NCI-H1436 (cell line): ENCODE measurements at regions not wholly inside any gene's neighbourhood (a gene's known extent, or its start where the extent isn't known, plus 50 kb on each side); places are given as distances from the start of the nearest gene placed in this dataset.
A peak's percentile ranks its signal among the peaks of the same experiment; 100 is the strongest.
"Not testable (repeated sequence)": the region's sequence is repeated elsewhere in the genome, so short reads cannot be mapped to it uniquely, and the experiment has no call there.

Experiments
- DNase-seq: peaks from one replicate; lab custom pipeline; 2025; lab: John Stamatoyannopoulos, UW

DNA sequence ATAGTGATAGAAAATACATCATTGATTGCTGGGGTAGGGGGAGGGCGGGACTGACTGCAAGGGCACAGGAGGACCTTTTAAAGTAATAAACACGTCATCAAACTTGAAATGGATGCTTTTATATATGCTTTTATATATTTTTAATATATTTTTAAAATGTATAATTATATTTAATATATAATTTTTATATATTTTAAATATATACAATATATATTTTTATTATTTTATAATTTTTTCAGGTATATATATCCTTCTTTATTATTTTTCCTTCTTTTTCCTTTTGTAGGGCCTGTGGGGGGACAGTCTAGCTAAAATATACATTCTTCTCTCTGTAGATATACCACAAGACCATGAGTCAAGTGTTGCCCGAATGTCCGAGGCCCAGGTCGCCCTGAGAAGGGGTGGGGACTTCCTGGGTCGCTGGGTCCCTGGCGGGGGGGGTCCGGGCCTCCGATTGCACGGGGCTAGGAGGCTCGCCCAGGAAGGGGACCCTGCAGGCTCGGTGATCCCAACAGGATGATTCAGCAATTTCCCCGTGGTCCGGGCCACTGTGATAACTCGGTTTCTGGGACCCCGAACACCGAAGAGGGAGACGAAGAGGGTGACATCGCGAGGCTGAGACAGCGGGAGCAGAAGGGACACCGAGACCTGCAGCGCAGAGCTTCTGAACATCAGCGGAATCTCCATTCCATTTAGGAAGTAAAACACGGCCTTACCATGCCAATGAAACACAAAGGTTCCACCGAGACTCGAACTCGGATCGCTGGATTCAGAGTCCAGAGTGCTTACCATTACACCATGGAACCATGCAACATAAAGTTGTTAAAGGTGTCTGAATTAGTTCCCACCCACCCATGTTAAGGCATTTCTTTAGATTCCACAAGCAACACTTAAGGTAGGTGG, 112.5 kb upstream of the NBPF11 start:
- no peak for DNase-seq

DNA sequence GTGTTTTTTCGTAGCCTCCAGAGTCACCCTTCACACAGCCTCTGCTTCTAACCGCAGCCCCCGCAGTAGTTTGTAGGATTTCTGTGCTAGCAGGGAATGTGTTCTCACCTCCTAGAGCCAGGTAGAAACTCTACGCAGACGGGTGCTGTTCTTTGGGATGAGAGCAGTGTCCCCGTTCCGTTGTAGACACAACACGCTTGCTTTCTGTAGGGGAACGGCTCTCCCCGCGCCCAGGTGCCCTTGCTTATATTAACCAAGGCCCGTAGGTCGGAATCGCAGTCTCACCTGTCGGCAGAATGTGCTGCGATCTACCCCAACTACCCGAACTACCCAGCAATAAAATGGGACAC, 111.8 kb upstream of the NBPF11 start:
- DNase-seq: no peak

DNA sequence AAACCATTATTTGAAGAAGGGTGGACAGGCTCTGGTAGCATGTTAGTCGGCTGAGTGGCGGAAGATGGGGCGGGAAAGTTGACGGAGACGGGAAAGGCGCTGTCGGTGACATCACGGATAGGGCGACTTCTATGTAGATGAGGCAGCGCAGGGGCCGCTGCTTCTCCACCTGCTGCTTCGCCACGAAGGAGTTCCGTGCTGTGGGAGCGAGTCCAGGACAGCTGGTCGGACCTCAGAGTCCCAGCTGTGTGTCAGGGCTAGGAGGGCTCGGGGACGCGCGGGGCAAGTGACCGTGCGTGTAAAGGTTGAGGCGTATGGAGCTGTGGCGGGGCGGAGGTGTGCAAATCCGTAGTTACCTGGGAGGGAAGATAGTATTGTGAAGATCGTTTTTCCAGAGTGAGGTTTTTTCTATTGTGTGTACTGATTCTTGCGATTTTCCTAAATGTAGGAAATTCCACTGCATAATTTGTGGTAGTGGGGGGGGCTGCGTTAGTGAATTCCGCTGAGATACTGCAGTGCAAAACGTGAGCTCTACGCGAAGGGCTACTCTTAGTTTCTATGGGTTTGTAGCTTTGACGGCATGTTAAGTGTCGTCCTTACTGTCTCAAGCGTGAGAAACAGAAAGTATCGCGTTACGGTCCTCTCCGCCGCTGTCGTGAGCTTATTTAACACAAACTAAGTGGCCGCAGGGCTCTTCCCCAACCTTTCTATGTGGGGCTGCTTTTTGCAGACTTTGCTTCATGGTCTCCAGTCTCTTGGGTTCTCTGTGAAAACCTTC, 111.2 kb upstream of the NBPF11 start:
- DNase-seq: no peak

DNA sequence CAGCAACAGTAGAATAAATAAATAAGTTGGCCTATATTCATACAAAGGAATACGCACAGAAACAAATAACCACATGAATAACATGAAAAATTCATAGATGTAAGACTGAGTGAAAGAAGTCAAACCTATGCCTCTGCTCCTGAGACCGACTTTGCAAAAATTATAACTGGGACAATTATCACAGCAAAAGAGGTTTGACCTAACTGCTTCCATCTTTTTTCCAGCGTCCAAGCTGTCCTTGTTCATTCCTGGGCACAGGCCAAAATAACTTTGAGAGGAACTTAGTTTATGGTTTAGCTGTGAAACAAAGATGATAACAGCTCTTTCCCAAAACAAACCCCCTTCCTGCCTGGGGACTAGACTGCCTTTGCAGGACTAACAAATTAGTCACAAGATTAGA, 109.6 kb upstream of the NBPF11 start:
- not testable (repeated sequence) for DNase-seq

DNA sequence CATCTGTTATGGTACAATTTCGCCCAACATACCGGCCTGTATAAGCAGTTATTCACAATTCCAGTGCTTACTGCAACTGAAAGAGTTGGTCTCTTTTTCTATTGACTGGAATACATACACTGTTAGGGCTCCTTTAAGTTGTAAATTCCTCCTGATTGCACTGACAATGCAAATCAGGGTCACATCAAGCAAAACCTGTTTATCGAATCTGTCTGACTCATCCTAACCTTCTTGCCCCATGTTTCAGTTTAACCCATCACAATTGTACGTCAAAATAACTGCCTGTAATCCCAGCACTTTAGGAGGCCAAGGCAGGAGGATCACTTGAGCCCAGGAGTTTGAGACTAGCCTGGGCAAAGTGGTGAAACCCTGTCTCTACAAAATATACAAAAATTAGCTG, 105.8 kb upstream of the NBPF11 start:
- not testable (repeated sequence) for DNase-seq

DNA sequence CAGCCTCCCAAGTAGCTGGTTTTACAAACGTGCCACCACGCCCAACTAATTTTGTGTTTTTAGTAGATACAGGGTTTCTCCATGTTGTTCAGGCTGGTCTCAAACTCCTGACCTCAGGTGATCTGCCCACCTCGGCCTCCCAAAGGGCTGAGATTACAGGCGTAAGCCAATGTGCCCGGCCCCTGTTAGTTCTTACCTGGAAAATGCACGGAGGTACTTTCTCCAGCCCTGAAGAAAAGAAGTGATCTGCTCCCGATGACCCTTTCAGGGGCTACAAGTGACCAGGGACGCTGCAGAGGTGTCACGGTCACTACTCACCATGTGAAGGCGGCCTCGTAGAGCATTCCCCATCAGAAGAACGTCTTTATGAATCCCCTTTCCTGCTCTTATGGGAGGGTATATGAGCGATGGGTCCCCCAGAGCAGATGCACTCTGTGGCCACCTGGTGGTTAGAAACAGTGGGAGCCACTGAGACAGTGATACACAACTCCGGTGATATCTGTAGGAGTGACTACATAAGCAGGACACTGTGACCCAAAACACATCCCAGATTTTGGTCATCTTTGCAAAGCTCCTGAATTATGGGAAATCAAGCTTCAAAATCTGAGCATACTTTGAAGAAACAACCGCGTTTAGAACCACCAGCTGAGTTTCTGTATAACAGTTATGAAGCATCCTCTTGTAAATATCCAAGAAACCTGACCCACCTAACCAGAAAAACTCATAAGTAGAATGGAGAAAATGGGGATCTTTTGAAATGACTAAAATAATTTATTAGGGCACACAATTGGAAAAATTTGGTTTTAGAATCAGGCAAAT, 102.7 kb upstream of the NBPF11 start:
- DNase-seq: peak; percentile 3

DNA sequence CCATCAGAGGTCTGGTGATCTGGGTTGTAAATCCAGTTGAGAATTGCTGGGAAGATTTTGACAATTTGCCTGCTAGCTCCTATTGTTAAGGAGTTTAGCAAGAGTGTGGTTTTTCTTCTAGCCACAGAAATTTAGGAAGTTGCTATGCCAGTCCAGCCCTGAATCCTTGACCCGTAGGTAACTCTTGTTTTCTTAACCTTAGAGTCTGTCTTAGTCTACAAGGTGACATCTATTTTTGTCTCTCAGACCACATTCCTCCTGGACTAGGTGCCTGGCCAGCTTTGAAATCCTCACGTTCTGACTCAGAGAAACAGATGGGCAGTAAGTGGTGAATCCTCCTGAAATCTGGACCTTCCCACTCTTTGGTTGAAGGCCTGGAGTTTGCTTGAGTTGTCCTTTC, 101.7 kb upstream of the NBPF11 start:
- DNase-seq: not testable (repeated sequence)

DNA sequence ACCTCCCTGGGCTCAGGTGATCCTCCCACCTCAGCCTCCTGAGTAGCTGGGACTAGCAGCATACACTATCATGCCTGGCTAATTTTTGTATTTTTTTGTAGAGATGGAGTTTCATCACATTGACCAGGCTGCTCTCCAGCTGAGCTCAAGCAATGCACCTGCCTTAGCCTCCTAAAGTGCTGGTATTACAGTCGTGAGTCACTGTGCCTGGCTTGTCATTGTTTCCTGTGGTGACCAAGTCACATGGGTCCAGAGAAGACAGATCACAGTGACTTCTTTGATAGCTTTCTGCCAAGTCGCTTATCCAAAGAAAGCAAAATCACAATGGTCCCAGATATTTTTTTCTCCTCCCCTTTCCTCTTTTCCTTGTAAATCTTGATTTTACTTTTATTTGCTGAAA, 96.7 kb upstream of the NBPF11 start:
- not testable (repeated sequence) for DNase-seq

DNA sequence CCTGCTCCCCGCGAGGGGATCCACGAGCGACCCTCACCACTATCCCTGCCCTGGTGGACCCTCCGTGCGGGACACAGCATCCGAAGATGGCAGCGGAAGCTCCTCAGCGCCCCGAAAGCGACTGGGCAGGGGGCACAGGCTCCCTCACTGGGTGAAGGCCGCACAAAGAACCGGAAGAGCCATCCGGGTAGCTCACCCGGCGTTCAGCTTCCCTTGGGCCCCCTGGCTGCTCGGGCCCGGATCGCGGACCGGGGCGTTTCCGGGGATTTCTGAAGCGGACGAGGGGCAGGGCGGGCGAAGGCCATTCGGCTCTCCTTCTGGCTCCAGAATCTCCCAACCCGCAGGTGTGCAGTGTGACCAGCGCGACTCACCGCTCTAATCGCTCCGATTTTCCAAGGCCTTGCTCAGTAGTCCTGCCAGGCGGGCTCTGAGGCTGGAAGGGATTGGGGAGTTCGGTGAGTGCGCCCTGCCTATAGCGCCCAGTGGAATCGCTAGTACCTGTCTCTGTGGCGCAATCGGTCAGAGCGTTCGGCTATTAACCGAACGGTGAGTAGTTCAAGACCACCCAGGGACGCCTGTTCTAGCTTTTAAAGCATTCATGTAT, 94.3 kb upstream of the NBPF11 start:
- DNase-seq: not testable (repeated sequence)

DNA sequence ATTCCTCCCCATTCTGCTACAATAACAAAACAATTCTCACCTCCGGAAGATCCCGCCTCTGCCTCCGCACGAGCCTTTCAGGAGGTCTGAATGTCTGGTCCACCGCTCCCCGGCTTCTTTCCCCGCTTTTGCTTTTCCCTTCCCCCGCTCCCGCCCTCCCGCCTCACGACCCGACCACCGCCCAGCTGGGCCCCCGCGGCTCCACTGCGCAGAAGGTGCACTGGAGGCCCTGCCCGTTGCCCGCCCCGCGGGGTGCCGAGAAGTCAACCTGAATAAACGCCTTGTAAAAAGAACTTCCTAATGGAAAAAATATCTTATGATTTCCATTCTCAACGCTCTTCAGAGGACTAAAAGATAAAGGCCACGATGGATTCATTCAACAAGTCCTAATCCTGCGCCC, 93.8 kb upstream of the NBPF11 start:
- DNase-seq: not testable (repeated sequence)

DNA sequence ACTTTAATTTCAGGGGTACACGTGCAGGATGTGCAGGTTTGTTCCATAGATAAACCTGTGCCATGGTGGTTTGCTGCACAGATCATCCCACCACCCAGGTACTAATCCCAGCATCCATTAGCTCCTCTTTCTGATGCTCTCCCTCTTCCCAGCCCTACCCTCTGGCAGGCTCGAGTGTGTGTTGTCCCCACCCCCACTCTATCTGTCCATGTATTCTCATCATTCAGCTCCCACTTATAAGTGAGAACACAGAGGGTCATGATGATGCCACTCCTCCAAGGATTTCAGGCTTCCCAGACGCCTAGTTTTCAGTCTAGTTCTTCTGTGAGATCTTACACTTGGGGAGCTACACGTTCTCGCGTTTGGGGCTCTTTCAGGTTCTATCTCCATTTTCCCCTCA, 93.4 kb upstream of the NBPF11 start:
- not testable (repeated sequence) for DNase-seq

DNA sequence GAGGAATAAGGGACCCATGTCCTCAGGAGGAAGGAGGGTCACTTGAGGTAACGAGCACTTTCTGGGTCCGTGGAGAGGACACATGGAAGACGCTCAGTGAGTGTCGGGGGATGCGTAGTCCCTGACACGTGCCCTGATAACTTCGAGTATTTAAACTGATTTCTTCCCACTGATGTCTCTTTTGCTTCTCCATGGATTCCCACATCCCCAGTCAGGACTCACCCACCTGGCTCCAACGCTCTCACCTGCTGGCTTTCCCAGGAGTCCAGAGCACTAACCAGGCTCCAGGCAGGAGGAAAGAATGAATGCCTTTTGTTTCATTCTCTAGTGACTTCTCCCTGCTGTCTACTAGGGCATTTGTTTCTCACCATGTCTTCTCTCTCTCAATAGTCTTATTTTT, 81.2 kb upstream of the NBPF11 start:
- DNase-seq: not testable (repeated sequence)

DNA sequence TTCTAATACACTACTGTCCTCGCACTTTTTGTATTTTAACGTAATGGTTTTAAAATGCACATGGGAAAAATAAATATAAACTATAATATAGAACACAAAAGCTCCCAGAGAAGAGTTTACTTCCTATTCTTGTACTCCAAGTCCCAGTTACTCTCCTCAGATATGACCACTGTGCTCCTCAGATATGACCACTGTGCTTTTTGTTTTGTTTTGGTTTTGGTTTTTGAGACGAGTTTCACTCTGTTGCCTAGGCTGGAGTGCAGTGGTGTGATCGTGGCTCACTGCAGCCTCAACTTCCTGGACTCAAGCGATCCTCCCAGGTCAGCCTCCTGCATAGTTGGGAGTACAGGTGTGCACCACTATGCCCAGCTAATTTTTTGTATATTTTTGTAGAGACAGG, 76.8 kb upstream of the NBPF11 start:
- DNase-seq: not testable (repeated sequence)

DNA sequence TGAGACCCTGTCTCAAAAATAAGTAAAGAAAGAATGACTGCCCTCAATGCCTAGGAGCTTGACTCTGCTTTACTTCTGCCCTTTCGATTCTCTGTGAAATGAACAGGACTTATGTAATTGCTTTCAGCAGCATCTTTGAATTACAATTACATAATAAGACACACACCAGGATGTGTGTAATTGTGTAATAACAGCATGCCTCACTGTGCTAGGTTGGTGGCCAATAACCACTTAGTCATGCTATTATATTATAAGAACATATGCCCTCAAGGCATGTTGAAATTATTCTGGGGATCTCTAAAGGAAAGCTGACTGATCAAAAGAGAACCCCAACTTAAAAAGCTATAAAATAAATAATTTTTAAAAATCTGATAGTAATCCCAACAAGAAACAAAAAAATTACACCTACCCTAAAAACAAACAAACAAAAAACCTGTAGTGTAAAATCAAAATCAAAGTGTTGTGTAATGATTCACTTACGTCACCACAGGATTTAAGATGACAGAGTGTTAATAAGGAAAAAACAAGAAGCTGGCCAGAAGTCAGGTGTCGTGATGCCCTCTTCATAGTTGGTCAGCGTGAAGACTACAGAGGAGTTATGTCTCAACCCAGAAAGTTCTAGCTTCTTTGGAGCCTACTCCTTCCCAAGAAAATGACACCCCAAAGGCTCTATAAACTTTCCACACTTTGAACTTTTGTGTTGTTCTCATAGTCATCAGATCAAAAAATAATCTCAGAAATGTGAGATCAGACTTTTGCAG, 70.5 kb upstream of the NBPF11 start:
- DNase-seq: not testable (repeated sequence)

DNA sequence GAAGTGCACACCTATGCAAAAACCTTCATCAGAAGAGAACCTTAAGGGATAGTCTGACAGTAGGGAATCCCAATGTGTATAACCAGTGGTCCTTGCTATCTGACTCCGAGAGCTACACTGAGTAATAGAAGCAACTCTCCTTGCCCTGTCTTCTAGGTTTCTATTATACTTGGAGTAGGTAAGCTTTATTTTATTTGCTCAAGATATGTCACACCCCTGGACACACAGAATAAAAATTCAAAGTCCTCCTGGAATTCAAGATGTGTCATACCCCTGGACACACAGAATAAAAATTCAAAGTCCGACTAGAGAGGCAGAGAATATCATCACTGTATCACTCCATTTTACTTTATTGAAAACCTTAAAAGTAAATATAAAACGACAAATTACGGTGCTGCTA, 69.5 kb upstream of the NBPF11 start:
- not testable (repeated sequence) for DNase-seq

DNA sequence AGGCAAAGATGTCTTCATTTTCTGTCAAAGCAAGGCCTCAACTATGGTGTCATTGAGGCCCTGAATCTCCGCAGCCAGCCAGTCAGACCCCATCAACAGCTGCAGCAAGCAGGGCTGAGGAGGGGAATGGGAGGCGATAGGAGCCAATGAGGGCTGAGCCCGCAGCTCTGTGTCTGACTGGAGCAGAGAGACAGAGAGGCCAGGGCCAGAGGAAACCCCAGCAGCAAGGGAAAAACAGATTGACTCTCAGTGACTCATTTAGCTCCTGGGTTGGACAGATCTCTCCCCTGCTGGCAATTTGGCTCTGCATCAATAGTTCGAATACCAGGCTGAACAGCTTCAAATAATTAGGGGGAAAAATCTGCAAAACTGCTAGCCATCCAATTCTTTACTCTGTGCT, 67.1 kb upstream of the NBPF11 start:
- not testable (repeated sequence) for DNase-seq

DNA sequence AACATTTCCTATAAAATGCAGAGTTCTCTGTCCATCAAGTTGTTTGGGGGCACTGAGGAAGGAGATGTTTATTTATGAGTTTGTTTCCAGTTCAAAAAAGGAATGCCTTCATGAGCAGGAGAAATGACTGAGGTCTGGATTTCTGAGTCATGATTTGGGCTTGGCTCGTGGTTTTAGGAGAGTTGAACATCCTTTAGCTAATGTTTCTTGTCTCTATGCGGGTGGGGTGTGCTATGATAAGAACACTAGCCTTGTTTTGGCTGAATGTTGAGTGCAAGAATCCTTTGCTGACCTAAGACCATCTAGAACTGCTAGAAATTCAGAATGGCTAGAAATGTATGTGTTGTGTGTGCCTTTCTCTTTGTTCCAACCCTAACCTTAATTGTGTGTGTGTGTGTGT, 59.1 kb upstream of the NBPF11 start:
- not testable (repeated sequence) for DNase-seq

DNA sequence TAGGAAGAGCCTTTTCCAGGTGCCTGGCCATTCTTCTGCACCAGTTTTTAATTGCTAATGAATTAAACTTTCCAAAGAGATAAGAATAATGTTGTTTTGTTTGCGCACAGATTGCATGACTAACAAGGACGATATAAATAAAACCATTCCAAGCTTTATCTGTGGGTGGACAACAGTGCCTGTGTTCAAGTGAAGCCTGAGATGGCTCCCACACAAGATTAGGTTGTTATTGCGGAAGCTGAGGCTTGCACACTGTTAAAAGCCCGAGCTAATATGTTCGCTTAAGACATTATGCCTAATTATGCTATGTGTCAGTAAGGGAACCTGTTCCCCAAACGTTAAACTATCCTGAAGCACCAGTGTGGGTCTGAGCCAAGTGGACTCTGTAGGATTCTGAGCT, 58.5 kb upstream of the NBPF11 start:
- DNase-seq: not testable (repeated sequence)

DNA sequence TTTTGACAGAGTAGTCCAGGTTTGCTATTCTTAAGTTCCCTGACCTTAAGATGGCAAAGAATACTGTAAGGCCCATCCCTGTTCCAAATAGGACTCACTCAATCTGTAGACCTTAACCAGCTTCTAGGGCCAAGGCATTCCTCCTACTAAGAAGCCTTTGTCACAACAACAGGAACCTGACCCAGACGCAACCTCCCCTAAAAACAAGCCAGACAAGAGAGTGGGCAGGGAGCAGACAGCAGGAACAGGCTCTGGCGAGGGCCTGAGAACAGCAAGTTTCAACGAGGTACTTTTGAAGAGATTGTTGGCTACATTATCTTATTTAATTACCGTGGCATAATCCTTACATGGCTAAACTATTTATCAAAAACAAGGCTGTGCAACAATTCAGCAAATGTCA, 58.1 kb upstream of the NBPF11 start:
- not testable (repeated sequence) for DNase-seq

DNA sequence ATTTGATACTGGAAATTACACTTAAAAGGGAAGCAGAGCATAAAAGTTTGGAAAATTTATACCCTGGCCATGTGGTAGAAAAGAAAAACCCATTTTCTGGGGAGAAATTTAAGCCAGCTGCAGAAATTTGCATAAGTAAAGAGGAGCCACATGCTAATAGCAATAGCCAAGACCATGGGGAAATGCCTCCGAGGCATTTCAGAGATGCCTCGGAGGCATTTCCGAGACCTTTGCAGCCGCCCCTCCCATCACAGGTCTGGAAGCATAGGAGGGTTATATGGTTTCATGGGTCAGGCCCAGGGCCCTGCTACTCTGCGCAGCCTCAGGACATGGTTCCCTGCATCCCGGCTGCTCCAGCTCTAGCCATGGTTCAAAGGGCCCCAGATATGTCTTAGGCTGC, 49.9 kb upstream of the NBPF11 start:
- not testable (repeated sequence) for DNase-seq
